Colon (tissue), 2 donors: ENCODE measurements at regions not wholly inside any gene's neighbourhood (a gene's known extent, or its start where the extent isn't known, plus 50 kb on each side); places are given as distances from the start of the nearest gene placed in this dataset.

Experiments
- FAIRE-seq: peaks from 2 replicates; lab custom pipeline; 2012; peaks lifted over from hg19 to GRCh38; lab: Jason Lieb, UNC
- donor health status: control.
- donor health status: control.

DNA sequence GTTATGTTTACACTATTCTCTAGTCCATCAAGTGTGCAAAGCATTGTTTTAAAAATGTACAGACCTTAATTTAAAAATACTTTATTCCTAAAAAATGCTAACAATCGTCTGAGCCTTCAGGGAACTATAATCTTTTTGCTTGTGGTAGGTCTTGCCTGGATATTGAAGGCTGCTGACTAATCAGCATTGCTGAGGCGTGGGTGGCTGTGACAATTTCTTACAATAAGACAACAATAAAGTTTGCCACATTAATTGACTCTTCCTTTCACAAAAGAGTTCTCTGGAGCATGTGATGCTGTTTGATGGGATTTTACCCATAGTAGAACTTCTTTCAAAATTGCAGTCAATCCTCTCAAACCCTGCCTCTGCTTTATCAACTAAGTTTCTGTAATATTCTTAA is 384.0 kb upstream of the TGFBR2 start:
- FAIRE-seq: no peak

DNA sequence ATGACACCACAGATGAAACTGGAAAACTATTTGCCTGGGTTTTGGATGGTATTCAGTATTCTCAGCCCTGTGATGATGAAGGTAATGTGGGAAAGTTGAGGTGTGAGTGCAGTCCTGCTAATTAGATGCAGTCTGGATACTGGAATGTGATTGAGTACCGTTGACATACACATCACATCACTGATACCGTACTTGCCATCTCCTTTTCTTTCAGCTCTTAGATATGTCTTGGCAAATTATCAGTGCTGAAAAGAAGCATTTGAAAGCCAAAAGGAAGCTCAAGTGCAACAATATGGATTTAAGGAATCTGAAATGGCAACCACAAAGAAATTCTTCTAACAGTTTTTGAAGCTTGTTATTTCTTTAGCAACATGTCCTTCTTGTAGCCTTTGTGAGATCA is 381.4 kb upstream of the TGFBR2 start:
- no peak for FAIRE-seq

DNA sequence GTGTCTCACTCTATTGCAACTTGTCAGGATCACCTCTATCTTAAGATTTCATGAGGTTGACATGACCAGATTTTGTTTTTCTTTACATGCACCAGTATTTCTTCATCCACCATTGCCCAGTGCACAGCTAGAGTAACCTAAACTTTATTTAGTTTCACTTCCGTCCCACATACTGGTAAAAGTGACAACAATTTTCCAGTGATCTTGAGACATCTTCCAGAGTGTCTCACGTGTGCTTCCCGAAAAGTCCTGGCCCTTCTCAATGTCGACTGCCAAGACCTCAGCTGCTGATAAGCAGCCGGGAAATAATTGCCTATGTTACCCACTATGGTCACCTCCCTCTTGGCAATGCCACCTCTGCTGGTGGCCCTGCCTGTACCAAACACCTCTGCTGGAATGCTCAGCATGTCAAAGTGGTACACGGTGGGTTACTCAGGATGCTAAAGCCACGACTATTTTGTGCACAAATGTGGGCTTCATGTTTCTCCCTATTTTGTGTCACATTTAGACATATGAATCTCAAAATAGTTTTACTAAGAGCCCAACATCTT is 379.7 kb upstream of the TGFBR2 start:
- FAIRE-seq: no peak

DNA sequence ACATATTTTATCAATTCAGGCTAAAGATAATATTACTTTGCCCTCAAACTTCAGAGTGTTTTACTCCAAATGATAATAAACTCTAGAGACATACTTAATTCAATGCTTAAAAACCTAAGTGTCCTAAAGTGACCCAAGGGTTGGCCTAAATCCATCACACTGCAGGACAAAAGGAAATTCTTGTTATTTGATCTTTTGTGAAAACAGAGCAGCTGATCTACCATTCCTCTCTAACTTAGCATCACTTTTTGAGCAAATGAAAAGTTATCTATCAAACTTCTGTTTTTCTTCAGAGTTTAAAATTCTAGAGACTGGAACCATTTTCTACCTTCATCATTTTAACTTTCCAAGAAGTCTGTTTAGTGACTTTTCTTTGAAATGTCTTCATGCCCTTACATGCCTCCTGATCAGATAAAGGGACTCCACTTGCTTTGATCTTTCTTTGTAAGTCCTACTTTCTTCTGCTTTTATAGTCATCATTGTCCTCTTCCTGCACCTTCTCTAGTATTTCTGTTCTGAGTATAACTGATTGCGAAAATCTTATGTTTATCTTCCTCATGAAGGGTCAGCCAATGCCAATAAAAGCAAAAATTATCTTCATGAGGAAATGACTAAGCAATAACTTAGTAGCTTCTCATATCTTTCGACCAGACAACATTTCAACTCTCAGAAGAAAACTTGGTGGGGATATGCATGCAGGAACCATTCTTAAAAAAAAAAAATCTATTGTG is 378.7 kb upstream of the TGFBR2 start:
- no peak for FAIRE-seq

DNA sequence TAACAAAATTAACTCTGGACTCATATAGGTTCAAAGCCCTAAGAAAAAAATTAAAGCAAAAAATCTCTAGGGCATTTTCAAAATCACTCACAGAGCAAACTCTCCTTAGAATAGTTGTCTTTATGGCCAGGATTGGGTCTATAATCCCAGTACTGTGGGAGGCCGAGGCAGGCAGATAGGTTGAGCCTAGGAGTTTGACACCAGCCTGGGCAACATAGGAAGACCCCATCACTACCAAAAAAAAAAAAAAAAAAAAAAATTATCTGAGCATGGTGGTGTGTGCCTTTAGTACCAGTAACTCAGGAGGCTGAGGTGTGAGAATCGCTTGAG is 378.1 kb upstream of the TGFBR2 start:
- FAIRE-seq: no peak

DNA sequence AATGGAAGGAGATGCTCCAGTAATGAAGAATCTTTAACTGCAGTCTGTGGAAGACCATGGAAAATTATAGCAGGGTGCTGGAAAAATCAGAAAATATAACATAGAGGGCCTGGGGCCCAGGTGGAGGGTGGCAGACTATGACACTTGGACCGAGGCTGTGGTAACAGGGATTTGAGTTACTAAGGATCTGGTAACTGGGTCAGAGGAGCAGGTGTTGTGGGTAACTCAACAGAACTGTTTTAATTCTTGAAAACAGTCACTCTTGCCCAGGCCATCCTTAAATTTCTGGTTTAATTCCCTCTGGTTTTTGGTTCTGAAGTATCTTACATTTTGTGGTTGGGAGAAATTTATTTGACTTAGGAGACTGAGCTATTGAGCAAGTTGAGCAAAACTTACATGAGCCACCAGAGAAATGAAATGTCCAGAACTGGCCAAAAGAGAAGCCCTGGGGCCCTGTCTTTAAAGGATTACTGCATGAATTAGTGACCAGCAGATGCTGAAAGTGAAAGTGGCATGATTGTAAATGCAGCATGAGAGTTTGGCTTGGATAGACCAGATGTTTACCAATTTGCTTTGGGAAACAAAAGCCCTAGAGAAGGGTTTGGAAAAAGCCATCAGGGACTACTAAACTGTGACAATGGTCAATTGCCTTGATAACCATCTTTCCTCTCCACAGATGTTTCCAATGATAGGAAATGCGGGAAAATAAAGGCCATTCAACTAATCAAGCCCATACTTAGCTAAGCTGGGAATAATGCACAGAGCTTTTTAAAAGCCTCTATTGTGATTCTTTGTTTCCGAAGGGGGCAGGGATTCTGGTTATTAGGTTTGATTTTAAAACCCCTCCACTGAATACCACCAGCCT is 374.9 kb upstream of the TGFBR2 start:
- FAIRE-seq: no peak

DNA sequence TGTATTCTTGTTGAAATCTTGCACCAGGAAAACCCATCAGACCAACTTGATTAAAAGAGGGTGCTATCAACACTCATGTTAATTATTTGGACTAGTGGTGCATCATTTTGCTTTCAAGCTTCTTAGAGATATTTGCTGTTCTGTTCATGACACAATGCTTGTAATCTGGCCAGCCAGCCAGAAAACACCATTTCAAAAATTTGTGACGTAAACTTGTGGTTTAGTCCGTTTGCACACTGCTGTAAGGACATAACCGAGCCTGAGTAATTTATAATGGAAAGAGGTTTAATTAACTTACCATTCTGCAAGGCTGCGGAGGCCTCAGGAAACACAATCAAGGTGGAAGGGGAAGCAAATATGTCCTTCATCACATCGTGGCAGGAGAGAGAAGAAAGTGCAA is 374.3 kb upstream of the TGFBR2 start:
- FAIRE-seq: no peak

DNA sequence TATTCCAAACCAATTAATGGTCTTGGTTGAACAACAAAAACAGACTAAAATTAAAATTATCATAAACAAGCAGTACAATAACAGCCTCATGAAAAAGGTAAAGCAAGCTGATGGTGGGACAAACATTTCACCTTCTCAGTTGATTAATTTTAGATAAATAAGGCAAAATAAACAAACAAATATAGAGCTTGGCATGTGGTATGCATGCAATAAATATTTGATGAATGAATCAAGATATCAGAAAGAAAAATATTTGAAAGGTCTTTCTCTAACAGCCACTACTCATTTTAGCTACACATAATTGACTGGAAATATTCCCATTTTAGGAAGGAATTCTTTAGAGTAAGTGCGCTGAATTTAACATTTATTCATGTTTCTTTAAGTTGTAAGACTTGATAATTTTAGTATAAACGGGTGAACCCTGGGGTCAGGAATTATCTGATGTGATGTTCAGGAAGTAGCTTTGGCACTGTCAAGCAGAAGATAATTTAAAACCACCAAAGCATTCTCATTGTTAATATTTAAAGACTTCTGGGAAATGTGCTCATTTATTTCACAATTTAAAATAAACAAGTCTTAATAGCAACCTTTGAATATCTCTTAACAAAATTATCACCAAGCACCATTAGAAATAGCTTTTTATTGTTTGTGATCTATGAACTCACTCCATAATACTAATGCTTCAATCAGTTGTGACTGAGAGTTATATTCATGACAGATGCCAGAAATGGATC is 372.3 kb upstream of the TGFBR2 start:
- FAIRE-seq: no peak

DNA sequence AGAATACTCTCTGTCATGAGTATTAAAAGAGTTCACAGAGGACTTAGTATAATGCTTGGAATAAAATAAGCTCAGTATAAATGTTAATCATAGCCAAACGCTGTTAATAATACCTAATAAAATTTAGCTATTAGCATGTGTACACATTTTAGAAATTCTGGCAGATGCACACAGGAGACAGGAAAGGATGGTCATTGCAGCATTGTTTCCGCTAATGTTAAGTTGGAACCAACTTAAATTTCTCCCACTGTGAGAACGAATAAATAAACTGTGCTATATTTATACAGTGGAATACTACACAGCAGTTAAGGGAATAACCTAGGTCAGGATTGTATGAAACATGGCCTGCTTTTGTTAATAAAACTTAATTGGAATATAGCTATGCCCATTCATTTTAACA is 370.4 kb upstream of the TGFBR2 start:
- FAIRE-seq: no peak

DNA sequence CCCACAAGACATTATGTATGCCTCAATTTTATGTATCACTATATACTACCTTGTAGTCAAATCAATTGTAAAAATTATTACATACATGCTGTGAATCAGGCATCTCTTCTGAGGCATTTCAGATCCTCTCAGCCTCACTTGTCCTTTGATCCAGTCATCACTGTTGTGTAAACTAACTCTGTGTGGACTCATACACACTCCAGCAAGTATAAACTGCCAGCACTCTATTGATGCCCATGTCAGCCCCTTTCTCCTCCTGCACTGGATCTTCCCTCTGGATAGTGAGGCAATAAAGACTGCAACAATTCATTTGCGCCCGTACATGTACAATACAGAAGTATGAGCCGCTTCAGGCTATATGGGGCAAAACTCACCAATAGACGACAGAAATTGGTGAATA is 364.7 kb upstream of the TGFBR2 start:
- FAIRE-seq: no peak

DNA sequence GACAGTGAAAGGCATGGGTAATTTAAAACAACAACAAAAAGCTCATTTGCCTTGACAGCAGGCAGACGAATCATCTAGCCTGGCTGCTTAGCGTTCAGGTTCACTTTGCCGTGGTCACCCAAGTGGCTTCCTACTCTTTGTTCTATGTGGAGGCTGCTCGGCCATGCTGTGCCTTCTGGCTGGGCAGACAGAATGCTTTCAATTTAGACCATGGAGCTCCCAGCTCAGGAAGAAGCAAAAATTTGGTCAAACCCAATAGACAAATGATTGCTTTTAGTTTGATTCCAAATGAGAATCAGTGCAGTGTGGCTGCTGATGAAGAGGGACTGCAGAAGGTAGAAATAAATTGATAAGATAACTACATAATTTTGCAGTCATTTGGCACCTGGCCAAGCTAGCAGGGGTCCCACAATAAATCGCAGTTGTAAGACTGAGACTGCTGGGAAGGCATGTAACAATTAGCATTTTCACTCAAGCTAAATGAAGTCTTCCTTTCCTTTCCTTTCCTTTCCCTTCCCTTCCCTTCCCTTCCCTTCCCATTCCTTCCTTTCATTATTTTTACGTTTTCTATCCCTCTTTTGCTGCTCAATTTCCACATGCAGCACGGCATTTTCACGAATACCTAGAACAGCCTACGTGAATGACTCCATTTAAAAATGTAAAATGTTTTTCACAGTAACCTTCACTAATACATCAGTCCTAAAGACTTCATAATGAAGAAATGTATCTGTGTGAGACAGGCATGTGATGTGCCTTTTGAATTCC is 360.4 kb upstream of the TGFBR2 start:
- FAIRE-seq: no peak

DNA sequence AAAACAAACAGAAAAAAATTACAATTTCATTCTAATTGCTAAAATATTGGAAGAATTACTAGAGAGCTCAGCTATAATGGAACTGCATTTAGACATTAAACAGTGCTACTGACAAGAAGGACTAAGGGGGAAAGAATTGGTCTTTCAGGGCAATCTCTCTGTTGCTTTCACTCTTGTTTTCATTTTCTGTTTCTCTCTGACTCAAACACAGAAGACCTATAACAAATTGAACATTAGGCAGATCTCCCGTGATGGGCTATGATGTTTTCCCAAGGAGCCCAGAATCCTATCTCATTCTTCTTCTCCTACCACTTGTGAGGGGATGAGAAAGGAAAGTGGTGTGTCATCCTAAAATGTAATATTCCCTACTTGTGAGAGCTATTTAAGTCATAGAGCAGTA is 358.0 kb upstream of the TGFBR2 start:
- no peak for FAIRE-seq

DNA sequence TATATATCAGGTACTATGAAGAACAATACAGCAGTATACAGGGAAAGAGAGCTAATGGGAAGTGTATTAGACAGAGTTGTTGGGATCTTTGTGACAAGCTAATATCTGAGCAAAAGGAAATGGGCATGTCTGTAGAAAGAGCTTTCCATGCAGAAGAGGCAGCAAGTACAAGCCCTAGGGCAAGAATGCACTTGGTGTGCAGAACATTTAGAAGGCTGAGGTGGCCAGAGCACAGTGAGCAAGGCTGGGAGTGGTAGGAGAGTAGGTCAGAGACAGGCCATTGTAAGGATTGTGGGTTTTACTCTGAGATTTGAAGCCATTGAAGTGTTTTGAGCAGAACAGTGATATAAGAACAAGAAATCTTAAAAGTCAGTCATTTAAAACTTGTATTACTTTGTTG is 353.9 kb upstream of the TGFBR2 start:
- no peak for FAIRE-seq

DNA sequence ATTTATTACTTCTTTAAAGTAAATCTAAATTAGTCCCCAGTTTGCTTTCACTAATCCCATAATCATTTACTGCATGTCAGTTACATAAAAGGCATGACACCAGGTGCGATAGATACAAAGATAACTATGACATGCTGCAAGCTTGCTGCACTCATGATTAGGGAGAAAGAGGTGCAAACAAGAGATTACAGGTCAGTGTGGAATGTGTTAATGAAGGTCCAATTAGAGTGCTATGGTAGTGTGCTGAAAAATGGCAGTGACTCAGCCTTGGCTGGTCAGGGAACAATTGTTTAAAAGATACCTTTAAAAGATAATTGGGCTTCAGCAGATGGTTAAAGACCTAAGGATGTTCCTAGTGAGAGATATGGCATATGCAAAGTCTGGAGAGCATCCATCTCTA is 352.6 kb upstream of the TGFBR2 start:
- no peak for FAIRE-seq

DNA sequence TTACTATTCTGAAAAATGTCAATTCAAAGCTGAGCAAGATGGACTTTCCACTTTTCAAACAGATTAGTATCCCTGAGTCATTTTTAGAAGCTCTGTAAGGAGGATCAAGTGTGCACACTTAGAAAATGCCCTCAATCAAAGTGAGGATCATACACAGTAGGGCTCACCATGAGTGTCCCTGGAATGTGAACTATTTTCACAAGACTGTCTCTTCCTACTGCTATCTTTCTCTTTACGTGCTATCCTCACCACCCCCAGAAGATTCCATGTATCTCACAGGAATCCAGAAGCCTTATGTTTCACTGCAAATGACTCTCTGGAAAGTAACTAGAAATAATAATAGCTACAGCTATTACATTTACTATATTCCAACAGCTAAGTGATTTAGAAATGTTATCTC is 349.9 kb upstream of the TGFBR2 start:
- FAIRE-seq: no peak

DNA sequence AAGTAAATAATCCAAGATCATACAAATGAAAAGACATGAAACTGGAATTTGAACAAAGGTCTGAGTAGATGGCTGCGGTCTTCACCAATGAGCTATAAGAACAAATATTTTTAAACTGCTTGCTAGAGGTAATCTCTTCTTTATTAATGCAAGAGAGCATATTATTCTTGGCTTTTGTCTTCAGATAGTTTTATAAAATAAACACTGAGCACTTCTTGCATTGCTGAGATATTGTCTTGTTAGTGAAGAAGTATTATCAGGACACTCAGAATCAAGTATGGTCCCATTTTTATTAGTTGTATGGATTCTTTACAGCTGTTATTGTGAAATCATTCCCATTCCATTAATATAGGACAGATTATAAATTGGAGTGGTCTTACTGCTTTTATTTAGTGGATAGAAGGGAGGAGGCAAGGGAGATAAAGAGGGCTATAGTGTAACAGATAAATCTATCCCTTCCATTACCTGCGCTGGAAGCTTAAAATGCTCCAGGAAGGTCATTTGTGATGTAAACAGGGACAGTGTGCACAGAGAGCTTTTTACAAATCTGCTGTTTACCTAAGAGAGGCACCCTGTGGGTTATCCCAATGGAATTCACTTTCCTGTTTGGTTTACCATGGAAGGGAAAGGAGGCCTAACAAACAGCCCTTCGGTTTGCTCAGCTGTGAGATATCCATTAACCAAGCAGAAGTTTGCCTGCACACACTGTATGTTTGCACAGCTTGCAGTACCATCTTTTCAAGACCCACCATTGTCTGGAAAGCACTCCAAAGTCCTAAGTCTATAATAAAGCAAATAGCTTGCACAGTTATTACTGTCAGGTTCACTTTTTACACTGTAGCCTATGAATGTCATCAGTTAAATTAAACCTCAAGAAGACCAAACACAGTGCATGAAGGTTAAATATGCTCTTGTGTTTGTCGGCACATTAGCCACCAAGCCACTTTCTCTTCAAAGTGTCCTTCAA is 347.7 kb upstream of the TGFBR2 start:
- no peak for FAIRE-seq

DNA sequence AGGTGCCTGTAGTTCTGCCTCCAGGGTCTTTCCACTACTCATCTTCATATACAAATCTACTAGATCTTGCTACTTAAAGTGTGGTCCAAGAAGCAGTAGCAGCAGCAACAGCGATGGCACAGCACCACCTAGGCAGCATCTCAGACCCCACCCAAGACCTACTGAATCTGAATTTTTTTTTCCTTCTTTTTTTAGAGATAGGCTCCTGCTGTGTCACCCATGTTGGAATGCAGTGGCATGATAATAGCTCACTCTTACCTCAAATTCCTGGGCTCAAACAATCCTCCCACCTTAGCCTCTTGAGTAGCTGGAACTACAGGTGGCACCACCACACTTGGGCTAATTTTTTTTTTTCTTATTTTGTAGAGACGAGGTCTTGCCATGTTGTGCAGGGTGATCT is 346.7 kb upstream of the TGFBR2 start:
- FAIRE-seq: no peak

DNA sequence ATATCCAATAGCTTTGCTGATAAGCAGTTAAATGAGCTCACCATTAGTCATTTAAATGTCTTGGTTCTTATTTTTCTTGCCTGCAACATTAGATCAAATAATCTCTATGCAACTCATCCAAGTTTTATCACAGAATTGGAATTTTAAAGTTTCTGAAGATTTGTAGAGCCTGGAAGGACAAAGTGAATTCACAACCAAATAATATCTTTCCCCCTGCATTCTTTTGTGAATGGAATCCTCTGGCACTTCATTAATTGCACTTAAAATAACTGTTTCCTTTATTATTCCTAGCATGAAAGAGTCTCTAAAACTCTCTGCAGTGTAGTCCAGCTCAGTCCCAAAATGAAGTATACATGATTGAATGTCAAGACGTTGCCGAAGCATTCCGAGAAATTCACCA is 345.6 kb upstream of the TGFBR2 start:
- FAIRE-seq: no peak

DNA sequence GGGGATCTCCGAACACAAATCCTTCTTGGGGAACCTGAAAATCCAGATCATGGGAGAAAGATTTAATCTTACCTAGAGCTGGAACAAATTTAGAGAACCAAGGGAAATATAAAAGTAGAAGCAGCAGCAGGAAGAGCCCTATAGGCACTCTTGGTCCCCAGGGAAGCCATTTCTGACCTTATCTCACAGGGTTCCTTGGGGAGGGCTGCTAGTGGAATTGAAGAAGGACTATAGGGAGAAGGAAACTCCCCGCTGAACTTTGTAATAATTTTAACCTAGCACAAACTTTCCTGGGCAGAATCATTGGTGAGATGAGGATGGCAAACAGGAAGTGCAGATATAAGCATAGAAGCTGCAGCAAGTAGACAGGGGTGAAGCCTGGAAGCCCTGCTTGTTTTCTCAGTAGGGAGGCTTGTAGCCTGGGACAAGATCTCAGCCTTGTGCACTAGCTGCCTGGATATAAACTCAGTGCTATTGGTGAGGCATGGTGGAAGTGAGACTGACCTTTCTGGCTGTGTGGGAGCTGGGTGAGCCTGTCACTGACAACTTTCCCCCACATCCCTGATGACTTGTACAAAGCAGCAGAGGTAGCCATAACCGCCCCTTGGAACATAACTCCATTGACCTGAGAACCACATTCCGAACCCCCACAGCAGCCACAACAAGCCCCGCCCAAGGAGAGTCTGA is 343.0 kb upstream of the TGFBR2 start:
- no peak for FAIRE-seq

DNA sequence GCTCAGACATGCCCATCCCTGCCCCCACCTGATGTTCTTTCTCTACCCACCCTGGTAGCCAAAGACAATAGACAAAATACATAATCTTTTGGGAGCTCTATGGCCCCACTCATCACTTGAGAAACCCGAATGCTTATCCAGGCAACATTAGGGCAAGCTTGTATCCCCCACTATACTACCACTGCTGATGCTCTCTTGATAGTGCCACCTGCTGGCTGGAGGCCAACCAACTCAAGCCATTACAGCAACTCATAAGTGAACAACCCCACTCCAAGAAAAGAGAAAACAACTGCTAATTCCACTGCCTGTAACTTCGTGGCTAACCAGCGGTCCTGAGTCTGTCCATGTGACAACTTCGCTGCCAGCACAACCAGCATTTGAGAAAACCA is 342.5 kb upstream of the TGFBR2 start:
- no peak for FAIRE-seq
